Activated T-helper 1 cell treated with Interleukin-2 at 50 U/mL for 16 hours (primary cell): ENCODE measurements at regions not wholly inside any gene's neighbourhood (a gene's known extent, or its start where the extent isn't known, plus 50 kb on each side); places are given as distances from the start of the nearest gene placed in this dataset.
"Not testable (repeated sequence)": the region's sequence is repeated elsewhere in the genome, so short reads cannot be mapped to it uniquely, and the experiment has no call there.

Experiments used
- DNase-seq: peaks from one replicate; pipeline ENCODE4 v3.0.0-alpha.2; 2020; ENCODE audit warnings: low read depth

GRCh38 chr6:103313432-103313831 lies 1546.3 kb downstream of the HACE1 start:
- DNase-seq = no peak

DNA sequence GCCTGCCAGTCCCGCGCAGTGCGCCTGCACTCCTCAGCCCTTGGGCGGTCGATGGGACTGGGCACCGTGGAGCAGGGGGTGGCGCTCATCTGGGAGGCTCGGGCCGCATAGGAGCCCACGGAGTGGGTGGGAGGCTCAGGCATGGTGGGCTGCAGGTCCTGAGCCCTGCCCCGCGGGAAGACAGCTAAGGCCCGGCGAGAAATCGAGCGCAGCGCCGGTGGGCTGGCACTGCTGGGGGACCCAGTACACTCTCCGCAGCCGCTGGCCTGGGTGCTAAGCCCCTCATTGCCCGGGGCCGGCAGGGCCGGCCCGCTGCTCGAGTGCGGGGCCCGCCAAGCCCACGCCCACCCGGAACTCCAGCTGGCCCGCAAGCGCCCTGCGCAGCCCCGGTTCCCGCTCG lies 1565.3 kb downstream of the HACE1 start:
- not testable (repeated sequence) for DNase-seq

- DNase-seq = no peak
These were observed 1574.9 kb downstream of the HACE1 start for GRCh38 chr6:103284835-103285234.

DNA sequence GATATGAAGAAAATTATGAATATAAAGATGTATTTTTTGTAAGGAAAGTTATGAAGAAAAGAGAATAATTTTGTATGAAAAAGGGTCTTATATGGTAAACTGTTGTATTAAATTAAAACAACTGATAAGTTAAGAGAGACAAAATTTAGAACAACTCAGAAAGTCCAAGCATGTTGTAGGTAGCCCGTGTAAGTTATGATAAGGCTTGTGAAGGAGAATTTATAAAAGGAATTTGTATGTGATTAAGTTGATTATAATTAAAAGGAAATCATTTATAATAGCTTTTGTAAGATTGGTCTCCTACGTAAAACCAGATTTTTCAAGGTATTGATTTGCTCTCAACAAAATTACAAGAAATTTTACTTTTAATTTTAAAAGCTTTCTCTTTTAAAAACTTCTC lies 1579.3 kb downstream of the HACE1 start:
- no peak for DNase-seq

DNA sequence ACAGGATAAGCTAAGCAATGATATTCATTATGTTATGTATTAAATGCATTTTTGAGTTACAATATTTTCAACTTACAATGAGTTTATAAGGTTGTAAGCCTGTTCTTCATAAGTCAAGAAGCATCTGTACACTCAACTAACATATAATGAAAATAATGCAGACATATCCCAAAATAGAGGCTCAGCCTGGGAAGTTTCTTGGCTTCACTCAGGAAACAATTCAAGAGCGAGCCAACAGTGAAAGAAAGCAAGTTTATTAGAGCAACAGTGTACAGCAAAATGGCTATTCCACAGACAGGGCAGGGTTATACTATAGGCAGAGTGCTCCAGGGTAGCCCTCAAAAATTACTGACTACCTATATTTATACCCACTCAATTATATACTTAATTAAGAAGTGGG lies 1581.8 kb downstream of the HACE1 start:
- no peak for DNase-seq

- no peak for DNase-seq
These were observed 1586.7 kb downstream of the HACE1 start for GRCh38 chr6:103273048-103273447.

- DNase-seq = no peak
These were observed 1590.1 kb downstream of the HACE1 start for GRCh38 chr6:103269581-103269980.

DNA sequence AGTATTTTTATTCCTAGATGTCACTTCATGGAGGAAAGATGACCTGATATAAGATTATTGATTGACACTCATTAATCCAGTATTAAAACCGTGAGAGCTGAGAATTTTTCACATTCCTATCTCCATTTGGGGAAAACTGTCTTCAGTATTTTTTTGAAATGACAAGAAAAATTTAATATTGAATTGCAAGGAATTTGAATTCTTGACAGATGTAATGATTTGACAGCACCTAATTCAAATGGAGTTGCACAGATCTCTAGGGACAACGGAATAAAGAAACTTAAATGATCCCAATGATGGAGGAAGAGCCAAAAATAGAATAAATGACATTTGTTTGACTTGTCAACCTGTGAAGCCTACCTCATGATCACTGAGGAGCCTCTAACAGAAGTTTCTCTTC lies 1591.4 kb downstream of the HACE1 start:
- DNase-seq = no peak

- no peak for DNase-seq
These were observed 1595.7 kb downstream of the HACE1 start for GRCh38 chr6:103264020-103264419.

DNA sequence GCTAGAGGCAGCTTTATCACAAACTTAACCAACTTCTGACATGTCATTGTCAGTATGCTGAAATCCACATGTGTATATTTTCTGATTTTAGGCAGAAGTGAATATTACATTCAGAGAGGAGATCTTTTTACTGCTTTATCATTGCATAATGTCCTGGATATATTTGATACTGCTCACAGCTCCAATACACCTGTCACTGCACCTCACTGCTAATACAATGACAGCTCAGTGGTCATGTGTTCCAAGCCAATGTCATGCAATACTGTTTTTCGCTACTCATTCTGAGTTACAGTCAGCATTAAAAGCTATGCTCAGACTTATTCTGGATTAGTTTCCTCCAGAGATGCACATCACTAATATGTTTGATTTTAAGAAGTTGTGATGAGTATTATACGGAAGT lies 1604.6 kb downstream of the HACE1 start:
- DNase-seq = no peak

- DNase-seq = no peak
These were observed 1622.8 kb downstream of the HACE1 start for GRCh38 chr6:103236923-103237322.

- DNase-seq = no peak
These were observed 1628.5 kb downstream of the HACE1 start for GRCh38 chr6:103231181-103231580.

DNA sequence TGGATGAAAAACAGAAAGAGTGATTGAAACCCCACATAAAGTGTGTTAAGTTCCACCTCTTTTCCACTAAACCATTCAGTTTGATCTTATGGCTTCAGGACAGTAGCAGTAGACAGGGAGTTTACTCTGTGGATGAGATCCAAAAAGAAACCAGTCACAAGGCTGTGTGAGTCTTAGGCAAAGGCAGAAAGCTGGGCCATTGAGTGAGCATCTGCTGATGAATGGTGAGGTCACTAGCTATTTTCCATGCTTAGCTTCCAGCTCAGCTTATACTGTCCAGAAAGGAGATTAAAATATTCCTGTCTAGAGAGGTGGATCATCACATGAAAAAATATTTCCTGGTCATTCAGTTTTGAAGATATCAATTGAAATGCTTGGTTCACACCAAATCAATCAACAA lies 1643.9 kb downstream of the HACE1 start:
- DNase-seq = no peak

- no peak for DNase-seq
These were observed 1649.0 kb downstream of the HACE1 start for GRCh38 chr6:103210686-103211085.

GRCh38 chr6:103198386-103198785 lies 1661.3 kb downstream of the HACE1 start:
- no peak for DNase-seq

GRCh38 chr6:103193413-103193812 lies 1666.3 kb downstream of the HACE1 start:
- DNase-seq = no peak

GRCh38 chr6:103191391-103192093 lies 1668.2 kb downstream of the HACE1 start:
- DNase-seq = no peak

- no peak for DNase-seq
These were observed 1674.9 kb downstream of the HACE1 start for GRCh38 chr6:103184776-103185175.

DNA sequence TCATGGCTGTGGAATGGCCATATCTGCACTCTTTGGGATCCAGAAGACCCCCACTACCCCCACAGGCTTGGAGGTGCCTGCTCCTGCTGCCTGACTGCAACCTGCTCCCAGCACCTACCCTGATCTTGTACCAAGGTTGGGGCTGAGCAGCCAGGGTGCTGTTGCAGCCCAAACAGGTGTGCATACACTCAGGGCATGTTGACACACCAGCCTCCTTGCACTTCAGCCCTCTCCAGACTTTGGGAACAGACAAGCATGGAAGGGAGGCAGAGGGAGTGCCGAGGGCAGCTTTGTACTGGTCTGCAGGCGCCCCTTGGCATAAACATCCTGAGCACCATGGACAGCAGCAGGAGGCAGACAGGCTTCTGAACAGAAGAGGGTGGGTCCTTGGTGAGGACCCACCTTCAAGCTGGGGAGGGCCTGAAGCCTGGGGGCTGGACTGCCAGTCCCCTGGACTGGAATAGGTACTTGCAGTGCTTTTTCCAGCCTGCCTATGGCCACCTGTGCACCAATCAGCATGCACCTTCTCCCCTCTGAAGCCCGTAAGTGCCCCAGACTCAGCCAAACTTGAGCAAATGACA lies 1675.8 kb downstream of the HACE1 start:
- DNase-seq = no peak

- DNase-seq = no peak
These were observed 1681.5 kb downstream of the HACE1 start for GRCh38 chr6:103178193-103178592.

DNA sequence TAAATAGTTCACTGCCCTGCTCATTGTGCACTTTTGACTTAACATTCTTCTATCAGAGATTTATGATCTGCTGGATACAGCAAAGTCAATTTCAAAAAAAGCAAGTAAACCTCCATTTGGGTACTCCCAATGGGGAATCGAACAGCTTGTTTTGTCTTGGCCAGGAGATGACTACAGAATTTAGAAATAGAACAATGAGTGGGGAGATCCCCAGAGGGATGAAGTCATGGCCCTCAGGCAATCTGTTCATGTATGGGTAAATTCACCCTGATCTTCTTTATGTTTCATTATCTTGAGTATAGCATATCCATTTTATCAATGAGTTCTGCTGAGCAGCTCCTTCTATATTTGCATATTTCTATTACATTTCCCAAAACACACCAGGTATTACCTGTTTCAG lies 1681.9 kb downstream of the HACE1 start:
- no peak for DNase-seq

- DNase-seq = no peak
These were observed 1684.7 kb downstream of the HACE1 start for GRCh38 chr6:103175056-103175455.

- DNase-seq = no peak
These were observed 1692.2 kb downstream of the HACE1 start for GRCh38 chr6:103167345-103168071.
